ENCODE measurements at regions not wholly inside any gene's neighbourhood (a gene's known extent, or its start where the extent isn't known, plus 50 kb on each side); places are given as distances from the start of the nearest gene placed in this dataset.

GRCh38 chr16:5504064-5504781 is 406.6 kb upstream of the EEF2KMT start:
- Histone ChIP-seq H3K27me3 (ENCODE audit: control insufficient read depth, insufficient read depth, low read length) (no peaks in the 10 kb centered on the region), H3K4ac (ENCODE audit: low read depth, low read length) (no peak overlapping the region), H4K8ac (ENCODE audit: low read depth in 2 of 2, low read length in 2 of 2) (no peak overlapping the region), H4K5ac (ENCODE audit: low read depth, low read length) (no peak overlapping the region), H3K18ac (ENCODE audit: low read depth, low read length) (no peak overlapping the region), H2AK5ac (ENCODE audit: low read depth, low read length) (no peak overlapping the region), H3K14ac (replicated peaks; ENCODE audit: low read depth, low read length) (no peak overlapping the region), H4K91ac (ENCODE audit: insufficient read depth, low read depth, low read length) (no peak overlapping the region), H2AFZ (replicated peaks; ENCODE audit: low read length, poor library complexity) (peak overlapping the region; percentile 21), H3K9me3 (ENCODE audit: control insufficient read depth, insufficient read depth, low read length) (peaks cover 40% of the 10 kb centered on the region), H3K79me1 (ENCODE audit: low read depth in 1 of 2, low read length in 2 of 2) (no peaks in the 10 kb centered on the region), H4K20me1 (ENCODE audit: insufficient read depth, low read length) (no peaks in the 10 kb centered on the region), H3K36me3 (ENCODE audit: control insufficient read depth, insufficient read depth, low read length) (no peaks in the 10 kb centered on the region), H3K27ac (ENCODE audit: insufficient read depth, low read length) (no peak overlapping the region), H2BK120ac (ENCODE audit: low read depth, low read length) (no peak overlapping the region), H2BK5ac (ENCODE audit: low read depth, low read length, poor library complexity, severe bottlenecking) (no peak overlapping the region), H3K9me1 (ENCODE audit: insufficient read depth, low read length) (no peaks in the 10 kb centered on the region), H2AK9ac (replicated peaks; ENCODE audit: low read depth, low read length, poor library complexity) (no peak overlapping the region), H3K4me3 (ENCODE audit: insufficient read depth, low read depth, low read length) (no peak overlapping the region), H3K23ac (ENCODE audit: low read depth, low read length) (no peak overlapping the region), H3K56ac (ENCODE audit: extremely low read depth, insufficient read depth, low read length) (no peak overlapping the region), H3K9ac (ENCODE audit: low read depth, low read length) (no peak overlapping the region), H2BK15ac (ENCODE audit: low read depth, low read length) (no peak overlapping the region), H3K4me2 (ENCODE audit: low read depth, low read length) (no peak overlapping the region), H3K4me1 (ENCODE audit: control insufficient read depth, insufficient read depth, low read length) (no peaks in the 10 kb centered on the region), H2BK20ac (ENCODE audit: low read depth, low read length) (no peak overlapping the region)
- WGBS, 2 experiments (ENCODE audit: extremely low coverage in 2 of 2, insufficient read length in 1 of 2): 7% methylated on average over 3 of the region's 13 CpGs; no CpG with 5 or more reads in 1 of the 2 experiments
- dilution Hi-C loops (cut with HindIII; ENCODE audit: low sequenced_read_pairs, unreplicated experiment) (no loop called here), in situ Hi-C loops (cut with MboI; ENCODE audit: low sequenced_read_pairs) (no loop called here), intact Hi-C loops (cut with micrococcal nuclease) (no loop called here)
- POLR2A ChIA-PET (ENCODE audit: unreplicated experiment): no interaction called here
- CTCF ChIA-PET: no interaction called here
- DNase-seq (no peak), ATAC-seq (ENCODE audit: low read depth) (no peak)
- no TSS peak for BruUV-seq (replicated peaks)
- TF ChIP-seq SMC3 (IDR thresholded peaks at IDR 0.05; ENCODE audit: low read depth, low read length) (no peak), NFE2L2 (IDR thresholded peaks at IDR 0.05; ENCODE audit: low read depth, low read length) (no peak), BHLHE40 (IDR thresholded peaks at IDR 0.05; ENCODE audit: low read depth, low read length) (no peak), MXI1 (IDR thresholded peaks at IDR 0.05; ENCODE audit: borderline replicate concordance, low read depth, low read length) (no peak), FOS (IDR thresholded peaks at IDR 0.05; ENCODE audit: low read depth, low read length) (no peak), RFX5 (IDR thresholded peaks at IDR 0.05; ENCODE audit: low read depth, low read length) (no peak), CTCF (conservative IDR thresholded peaks at IDR 0.05; ENCODE audit: low read depth, low read length) (no peak), RAD21 (IDR thresholded peaks at IDR 0.05; ENCODE audit: low read length) (no peak), CHD1 (IDR thresholded peaks at IDR 0.05; ENCODE audit: low read depth, low read length) (no peak), MAFK (IDR thresholded peaks at IDR 0.05; ENCODE audit: low read depth, low read length) (no peak), RCOR1 (IDR thresholded peaks at IDR 0.05; ENCODE audit: insufficient replicate concordance, low read length) (no peak), CEBPB (IDR thresholded peaks at IDR 0.05; ENCODE audit: low read depth, low read length) (no peak), POLR2A (IDR thresholded peaks at IDR 0.05; ENCODE audit: low read depth, low read length) (no peak), MAZ (IDR thresholded peaks at IDR 0.05; ENCODE audit: borderline replicate concordance, low read depth, low read length) (no peak), USF2 (IDR thresholded peaks at IDR 0.05; ENCODE audit: low read depth, low read length) (no peak), ELK1 (IDR thresholded peaks at IDR 0.05; ENCODE audit: borderline replicate concordance, low read depth, low read length) (no peak)
